ENCODE measurements at regions not wholly inside any gene's neighbourhood (a gene's known extent, or its start where the extent isn't known, plus 50 kb on each side); places are given as distances from the start of the nearest gene placed in this dataset.

DNA sequence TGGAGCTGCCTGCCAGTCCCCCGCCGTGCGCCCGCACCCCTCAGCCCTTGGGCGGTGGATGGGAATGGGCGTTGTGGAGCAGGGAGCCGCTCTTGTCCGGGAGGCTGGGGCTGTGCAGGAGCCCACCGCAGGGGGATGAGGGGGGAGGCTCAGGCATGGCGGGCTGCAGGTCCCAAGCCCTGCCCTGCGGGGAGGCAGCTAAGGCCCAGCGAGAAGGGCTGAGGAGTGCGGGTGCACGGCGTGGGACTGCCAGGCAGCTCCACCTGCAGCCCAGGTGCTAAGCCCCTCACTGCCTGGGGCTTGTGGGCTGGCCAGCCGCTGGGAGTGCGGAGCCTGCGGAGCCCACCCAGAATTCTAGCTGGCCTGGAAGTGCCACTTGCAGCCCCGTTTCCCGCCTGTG is 991.7 kb upstream of the ARRDC3 start:
- Histone ChIP-seq H3K9me2 (ENCODE audit: insufficient read depth, low read length) (no peaks in the 10 kb centered on the region), H3K27ac (ENCODE audit: low read length) (no peak overlapping the region), H3K4me2 (ENCODE audit: low read length) (no peak overlapping the region), H2AFZ (ENCODE audit: low read depth, low read length) (no peak overlapping the region), H4K20me1 (ENCODE audit: insufficient read depth) (no peaks in the 10 kb centered on the region), H3K36me3 (ENCODE audit: insufficient read depth, low read length) (no peaks in the 10 kb centered on the region), H3K27me3 (ENCODE audit: insufficient read depth, low read depth, low read length) (no peaks in the 10 kb centered on the region), H3K79me2 (replicated peaks; ENCODE audit: insufficient read depth, low read length) (no peaks in the 10 kb centered on the region), H3K9me3 (ENCODE audit: low read length) (no peaks in the 10 kb centered on the region), H3K9ac (ENCODE audit: low read length) (no peak overlapping the region), H3K4me3 (ENCODE audit: low read length) (no peak overlapping the region), H3F3A (ENCODE audit: insufficient read depth, low read length, poor library complexity, severe bottlenecking) (no peaks in the 10 kb centered on the region)
- no peak for TF ChIP-seq SMC3 (conservative IDR thresholded peaks at IDR 0.05; ENCODE audit: poor library complexity)
- no peak for TF ChIP-seq RAD21 (conservative IDR thresholded peaks at IDR 0.05)
- no peak for TF ChIP-seq EP300 (conservative IDR thresholded peaks at IDR 0.05; ENCODE audit: poor library complexity, severe bottlenecking)
- TF ChIP-seq TAF1 (IDR thresholded peaks at IDR 0.05; ENCODE audit: low read depth): no peak
- no peak for TF ChIP-seq CTCF (IDR thresholded peaks at IDR 0.05; ENCODE audit: poor library complexity, severe bottlenecking)
- TF ChIP-seq POLR2AphosphoS5 (IDR thresholded peaks at IDR 0.05): no peak
- no peak for TF ChIP-seq EZH2 (IDR thresholded peaks at IDR 0.05; ENCODE audit: borderline replicate concordance, insufficient read depth, low read length, poor library complexity, severe bottlenecking)
- TF ChIP-seq MXI1 (conservative IDR thresholded peaks at IDR 0.05; ENCODE audit: poor library complexity, severe bottlenecking): no peak
- no peak for TF ChIP-seq REST (IDR thresholded peaks at IDR 0.05; ENCODE audit: borderline replicate concordance)

- Histone ChIP-seq H2AFZ (ENCODE audit: low read depth, low read length) (no peak overlapping the region), H3K27me3 (ENCODE audit: insufficient read depth, low read depth, low read length) (no peaks in the 10 kb centered on the region), H3K27ac (ENCODE audit: low read length) (no peak overlapping the region), H3K4me3 (ENCODE audit: low read length) (no peak overlapping the region), H3K9me3 (ENCODE audit: low read length) (no peaks in the 10 kb centered on the region), H4K20me1 (ENCODE audit: insufficient read depth) (no peaks in the 10 kb centered on the region), H3K9ac (ENCODE audit: low read length) (no peak overlapping the region), H3K4me2 (ENCODE audit: low read length) (no peak overlapping the region), H3K79me2 (replicated peaks; ENCODE audit: insufficient read depth, low read length) (no peaks in the 10 kb centered on the region), H3F3A (ENCODE audit: insufficient read depth, low read length, poor library complexity, severe bottlenecking) (no peaks in the 10 kb centered on the region), H3K36me3 (ENCODE audit: insufficient read depth, low read length) (no peaks in the 10 kb centered on the region), H3K9me2 (ENCODE audit: insufficient read depth, low read length) (no peaks in the 10 kb centered on the region)
- TF ChIP-seq CTCF (IDR thresholded peaks at IDR 0.05; ENCODE audit: poor library complexity, severe bottlenecking) (no peak), RAD21 (conservative IDR thresholded peaks at IDR 0.05) (no peak), TAF1 (IDR thresholded peaks at IDR 0.05; ENCODE audit: low read depth) (no peak), REST (IDR thresholded peaks at IDR 0.05; ENCODE audit: borderline replicate concordance) (no peak), MXI1 (conservative IDR thresholded peaks at IDR 0.05; ENCODE audit: poor library complexity, severe bottlenecking) (no peak), EZH2 (IDR thresholded peaks at IDR 0.05; ENCODE audit: borderline replicate concordance, insufficient read depth, low read length, poor library complexity, severe bottlenecking) (no peak)
Observed at GRCh38 chr5:92372766-92373165, 989.6 kb upstream of the ARRDC3 start.
